H1 (cell line): ENCODE measurements at regions not wholly inside any gene's neighbourhood (a gene's known extent, or its start where the extent isn't known, plus 50 kb on each side); places are given as distances from the start of the nearest gene placed in this dataset.

ENCODE experiments used
- JUN ChIP-seq: IDR thresholded peaks from 2 replicates; pipeline ENCODE4 v1.6.1; 2011; ENCODE audit warnings: low read depth, mild to moderate bottlenecking, improper control_type of control experiment, low read length
- POLR2AphosphoS5 ChIP-seq: IDR thresholded peaks from 2 replicates; pipeline ENCODE4 v1.6.1; 2011; ENCODE audit warnings: low read depth, low read length

DNA sequence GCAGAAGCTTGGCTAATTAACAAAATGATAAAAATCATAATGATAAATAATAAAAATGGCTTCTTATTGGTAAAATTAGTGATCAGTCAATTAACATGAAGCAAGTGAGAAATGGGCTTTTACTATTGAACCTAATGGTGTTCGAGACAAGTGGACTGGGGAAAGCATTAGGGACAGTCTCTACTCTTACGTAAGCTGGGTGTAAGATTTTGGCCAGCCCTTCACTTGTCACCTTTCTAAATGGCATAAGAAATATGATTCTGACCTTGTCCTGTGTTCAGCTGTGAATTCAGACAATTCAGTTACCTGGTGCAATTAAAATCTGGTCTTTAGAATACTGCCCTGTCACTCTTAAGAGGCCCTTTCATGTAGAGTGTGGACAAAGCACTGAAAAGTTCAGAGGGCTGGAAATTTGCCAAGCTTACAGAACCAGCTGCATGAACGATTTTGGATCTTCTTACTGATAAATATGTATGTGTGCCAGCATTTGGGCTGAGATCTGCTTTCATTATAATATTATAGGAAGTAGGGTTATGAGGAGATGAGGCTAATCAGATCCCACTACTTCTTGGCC is 115.9 kb downstream of the QRSL1 start:
- TF ChIP-seq JUN (no peak), POLR2AphosphoS5 (no peak)
